ENCODE measurements at regions not wholly inside any gene's neighbourhood (a gene's known extent, or its start where the extent isn't known, plus 50 kb on each side); places are given as distances from the start of the nearest gene placed in this dataset.

DNA sequence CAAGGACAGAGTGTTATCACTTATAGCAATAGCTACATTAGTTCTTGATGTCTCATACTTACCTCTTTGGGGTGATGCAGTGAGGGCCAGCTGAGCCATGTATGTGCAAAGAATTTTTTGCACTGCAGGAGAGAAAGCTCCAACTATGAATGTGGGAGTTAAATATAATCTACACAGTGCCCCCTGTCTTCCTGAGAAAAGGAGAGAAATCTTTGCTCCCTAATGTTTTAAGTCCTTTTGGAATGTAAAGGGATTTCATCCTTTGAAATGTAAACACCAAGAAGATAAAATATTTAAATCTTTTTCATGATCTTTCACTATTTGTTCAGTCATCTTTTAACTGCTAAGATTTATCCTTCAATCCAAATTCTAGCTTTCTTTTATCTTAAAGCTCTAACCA is 822.1 kb downstream of the TENT5A start:
- Histone ChIP-seq H4K91ac (replicated peaks; ENCODE audit: insufficient read length, low read length) (no peak overlapping the region), H3K14ac (ENCODE audit: insufficient read length) (no peak overlapping the region), H2BK12ac (ENCODE audit: low read depth, low read length) (no peak overlapping the region), H2AFZ (ENCODE audit: low read length) (no peak overlapping the region), H3K4me1 (replicated peaks in 1 of 4; ENCODE audit: control insufficient read depth in 3 of 4, insufficient read depth in 4 of 4, low read length in 3 of 4) (no peaks in the 10 kb centered on the region), H3K4ac (replicated peaks; ENCODE audit: insufficient read length, low read depth, low read length) (no peak overlapping the region), H3K23ac (ENCODE audit: insufficient read length) (no peak overlapping the region), H3K79me1 (ENCODE audit: low read depth, low read length) (no peaks in the 10 kb centered on the region), H3K9me3 (ENCODE audit: insufficient read depth in 2 of 2, low read depth in 1 of 2, low read length in 1 of 2) (no peaks in the 10 kb centered on the region), H3K4me3 (ENCODE audit: extremely low read depth in 1 of 4, insufficient read depth in 2 of 4, low read depth in 3 of 4, low read length in 4 of 4) (no peak overlapping the region), H2BK15ac (ENCODE audit: low read length) (no peak overlapping the region), H3K23me2 (ENCODE audit: low read depth, low read length) (no peaks in the 10 kb centered on the region), H3K79me2 (ENCODE audit: control insufficient read depth in 1 of 2, insufficient read depth in 2 of 2, low read length in 2 of 2) (no peaks in the 10 kb centered on the region), H3K9ac (replicated peaks in 1 of 4; ENCODE audit: extremely low read depth in 1 of 4, low read depth in 3 of 4, low read length in 3 of 4) (no peak overlapping the region), H3K27me3 (replicated peaks in 1 of 4; ENCODE audit: control insufficient read depth in 3 of 4, extremely low read depth in 1 of 4, insufficient read depth in 3 of 4, low read length in 3 of 4) (no peaks in the 10 kb centered on the region), H3K18ac (ENCODE audit: extremely low read depth, low read length) (no peak overlapping the region), H2BK5ac (ENCODE audit: low read depth, low read length) (no peak overlapping the region), H4K20me1 (replicated peaks in 1 of 2; ENCODE audit: control insufficient read depth in 1 of 2, insufficient read depth in 2 of 2, low read length in 2 of 2) (no peaks in the 10 kb centered on the region), H3K36me3 (ENCODE audit: control insufficient read depth in 2 of 4, insufficient read depth in 4 of 4, low read length in 3 of 4) (no peaks in the 10 kb centered on the region), H2AK5ac (ENCODE audit: low read depth, low read length) (no peak overlapping the region), H4K8ac (ENCODE audit: extremely low read depth, insufficient read depth, low read length) (no peak overlapping the region), H3K56ac (replicated peaks; ENCODE audit: insufficient read length, low read depth, low read length) (no peak overlapping the region), H3K27ac (ENCODE audit: low read depth, low read length) (no peak overlapping the region), H2BK120ac (replicated peaks; ENCODE audit: low read depth, low read length) (no peak overlapping the region), H3K4me2 (ENCODE audit: insufficient read depth in 1 of 2, low read depth in 2 of 2, low read length in 2 of 2) (no peak overlapping the region), H2BK20ac (ENCODE audit: low read length) (no peak overlapping the region), H4K5ac (ENCODE audit: insufficient read length, low read depth, low read length) (no peak overlapping the region)
- CTCF ChIA-PET (ENCODE audit: partially characterized antibody), result interaction anchor here (0.9 to 1.5 kb wide), 3 partner anchors 9 to 146 kb away, joined by 3 to 4 read pairs (median 3); no protein-coding TSS in a partner anchor
- DNase-seq (ENCODE audit: low read depth in 1 of 2, low spot score in 2 of 2) (no peak), FAIRE-seq (no peak)
- POLR2A ChIA-PET (ENCODE audit: partially characterized antibody), result no interaction called here
- TF ChIP-seq HDAC6 (IDR thresholded peaks at IDR 0.05; ENCODE audit: low read depth, low read length) (no peak), PHF8 (conservative IDR thresholded peaks at IDR 0.05; ENCODE audit: low read depth, low read length) (no peak), RNF2 (IDR thresholded peaks at IDR 0.05; ENCODE audit: borderline replicate concordance, low read depth, low read length, missing control alignments, poor library complexity, severe bottlenecking) (no peak), RXRA (IDR thresholded peaks at IDR 0.05; ENCODE audit: insufficient read depth, low read depth, low read length) (no peak), CHD1 (IDR thresholded peaks at IDR 0.05; ENCODE audit: low read depth, low read length) (no peak), SUZ12 (IDR thresholded peaks at IDR 0.05; ENCODE audit: low read length) (no peak), NANOG (IDR thresholded peaks at IDR 0.05; ENCODE audit: insufficient read depth, low read depth, low read length, poor library complexity, severe bottlenecking) (no peak), FOSL1 (IDR thresholded peaks at IDR 0.05; ENCODE audit: insufficient read depth, low read depth, low read length) (no peak), SAP30 (IDR thresholded peaks at IDR 0.05; ENCODE audit: insufficient read depth, insufficient replicate concordance, low read length) (no peak), JUN (IDR thresholded peaks at IDR 0.05; ENCODE audit: low read depth, low read length) (no peak), CHD2 (IDR thresholded peaks at IDR 0.05; ENCODE audit: low read length) (no peak), RFX5 (IDR thresholded peaks at IDR 0.05; ENCODE audit: borderline replicate concordance, low read depth, low read length) (no peak), POLR2A (IDR thresholded peaks at IDR 0.05; ENCODE audit: control extremely low read depth in 1 of 2, low read depth in 2 of 2, low read length in 2 of 2) (no peak), KDM5A (IDR thresholded peaks at IDR 0.05; ENCODE audit: low read length) (no peak), GTF2F1 (IDR thresholded peaks at IDR 0.05; ENCODE audit: borderline replicate concordance, low read depth, low read length) (no peak), SIX5 (IDR thresholded peaks at IDR 0.05; ENCODE audit: low read depth, low read length) (no peak), POU5F1 (IDR thresholded peaks at IDR 0.05; ENCODE audit: low read depth, low read length) (no peak)

All from H1 (cell line).